DND-41 (cell line): ENCODE measurements at regions not wholly inside any gene's neighbourhood (a gene's known extent, or its start where the extent isn't known, plus 50 kb on each side); places are given as distances from the start of the nearest gene placed in this dataset.

Source experiments
- ATAC-seq: fragments of 200-7000 bp; cut with Tn5 transposase; 3 replicates; pipeline ENCODE4 v1.9.1; 2021; ENCODE audit warnings: low read depth; ENCODE audit not compliant: insufficient read depth
- DNase-seq: peaks from one replicate; pipeline ENCODE4 v3.0.0-alpha.2; 2020
- H2AFZ ChIP-seq: 2 replicates; pipeline ENCODE4 v1.6.0; 2012; ENCODE audit warnings: low read depth, low read length
- H3K27ac ChIP-seq: 2 replicates; pipeline ENCODE4 v1.5.1; 2012; ENCODE audit warnings: low read length, inconsistent platforms
- H3K27me3 ChIP-seq: fragments of 200-600 bp; sonication (generic); 2 replicates; pipeline ENCODE4 v1.6.0; 2012; ENCODE audit warnings: low read length, mild to moderate bottlenecking, inconsistent platforms; ENCODE audit not compliant: insufficient read depth, poor library complexity
- H3K36me3 ChIP-seq: 2 replicates; pipeline ENCODE4 v1.5.1; 2012; ENCODE audit warnings: low read length, inconsistent platforms; ENCODE audit not compliant: insufficient read depth
- H3K4me1 ChIP-seq: 2 replicates; pipeline ENCODE4 v1.5.1; 2012; ENCODE audit warnings: mild to moderate bottlenecking, low read length; ENCODE audit not compliant: insufficient read depth
- H3K4me2 ChIP-seq: 2 replicates; pipeline ENCODE4 v1.6.0; 2012; ENCODE audit warnings: mild to moderate bottlenecking, moderate library complexity, low read length, inconsistent platforms; ENCODE audit not compliant: insufficient read depth
- H3K4me3 ChIP-seq, 2 experiments: fragments of 200-600 bp in 1 of 2; shearing (Covaris generic) in 1 of 2; 2 replicates each; pipeline ENCODE4 v1.5.1; 2012 to 2016; ENCODE audit warnings: inconsistent platforms in 2 of 2, low read length in 2 of 2, mild to moderate bottlenecking in 2 of 2, low read depth in 1 of 2, moderate library complexity in 1 of 2
- H3K79me2 ChIP-seq: 2 replicates; pipeline ENCODE4 v1.6.0; 2012; ENCODE audit warnings: low read length, inconsistent platforms; ENCODE audit not compliant: insufficient read depth
- H3K9ac ChIP-seq: 2 replicates; pipeline ENCODE4 v1.6.0; 2012; ENCODE audit warnings: low read depth, mild to moderate bottlenecking, inconsistent platforms, low read length, moderate library complexity
- H3K9me3 ChIP-seq: 2 replicates; pipeline ENCODE4 v1.5.1; 2012; ENCODE audit warnings: low read length, moderate library complexity, mild to moderate bottlenecking, inconsistent platforms; ENCODE audit not compliant: insufficient read depth, severe bottlenecking
- H4K20me1 ChIP-seq: 2 replicates; pipeline ENCODE4 v1.6.0; 2012; ENCODE audit warnings: low read length; ENCODE audit not compliant: insufficient read depth
- EZH2 ChIP-seq: IDR thresholded peaks from 3 replicates; pipeline ENCODE4 v1.6.1; 2012; ENCODE audit warnings: borderline replicate concordance, low read depth, mild to moderate bottlenecking, moderate library complexity, low read length, inconsistent platforms; ENCODE audit not compliant: severe bottlenecking
- TF ChIP-seq, protein P1 (sequence below): IDR thresholded peaks from 2 replicates; pipeline ENCODE4 v1.5.1; 2012; ENCODE audit warnings: borderline replicate concordance, low read length, moderate library complexity, mild to moderate bottlenecking; ENCODE audit not compliant: poor library complexity, severe bottlenecking; ENCODE audit errors: extremely low read depth

DNA sequence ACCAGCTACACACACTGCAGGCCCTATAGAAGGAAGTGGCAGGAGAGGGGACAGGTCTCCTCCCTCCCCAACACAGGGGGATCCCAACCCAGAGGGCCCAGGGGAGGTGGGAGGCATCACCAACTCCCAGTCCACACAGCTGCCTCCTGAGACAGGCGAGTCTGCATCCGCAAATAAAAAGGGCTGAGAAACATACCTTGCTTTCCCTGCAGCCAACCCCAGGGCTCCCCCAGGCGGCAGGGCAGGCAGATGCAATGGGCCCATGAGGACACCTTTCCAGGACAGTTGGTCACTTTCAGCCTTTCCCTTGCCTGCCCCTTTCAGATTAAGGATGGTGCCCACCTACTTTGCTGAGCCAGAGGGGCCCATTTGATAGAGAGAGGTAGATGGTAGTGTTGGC lies 180.0 kb downstream of the BRD1 start:
- TF ChIP-seq, protein P1, sequence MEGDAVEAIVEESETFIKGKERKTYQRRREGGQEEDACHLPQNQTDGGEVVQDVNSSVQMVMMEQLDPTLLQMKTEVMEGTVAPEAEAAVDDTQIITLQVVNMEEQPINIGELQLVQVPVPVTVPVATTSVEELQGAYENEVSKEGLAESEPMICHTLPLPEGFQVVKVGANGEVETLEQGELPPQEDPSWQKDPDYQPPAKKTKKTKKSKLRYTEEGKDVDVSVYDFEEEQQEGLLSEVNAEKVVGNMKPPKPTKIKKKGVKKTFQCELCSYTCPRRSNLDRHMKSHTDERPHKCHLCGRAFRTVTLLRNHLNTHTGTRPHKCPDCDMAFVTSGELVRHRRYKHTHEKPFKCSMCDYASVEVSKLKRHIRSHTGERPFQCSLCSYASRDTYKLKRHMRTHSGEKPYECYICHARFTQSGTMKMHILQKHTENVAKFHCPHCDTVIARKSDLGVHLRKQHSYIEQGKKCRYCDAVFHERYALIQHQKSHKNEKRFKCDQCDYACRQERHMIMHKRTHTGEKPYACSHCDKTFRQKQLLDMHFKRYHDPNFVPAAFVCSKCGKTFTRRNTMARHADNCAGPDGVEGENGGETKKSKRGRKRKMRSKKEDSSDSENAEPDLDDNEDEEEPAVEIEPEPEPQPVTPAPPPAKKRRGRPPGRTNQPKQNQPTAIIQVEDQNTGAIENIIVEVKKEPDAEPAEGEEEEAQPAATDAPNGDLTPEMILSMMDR, result no peak
- TF ChIP-seq EZH2, result no peak
- H3K27me3 ChIP-seq, result no peaks in the 10 kb centered on the region
- no peak overlapping the region for H3K9ac ChIP-seq
- no peak overlapping the region for H3K4me3 ChIP-seq
- no peaks in the 10 kb centered on the region for H3K4me1 ChIP-seq
- no peak for DNase-seq
- no peak overlapping the region for H3K4me2 ChIP-seq
- H4K20me1 ChIP-seq, result no peaks in the 10 kb centered on the region
- H3K36me3 ChIP-seq, result no peaks in the 10 kb centered on the region
- no peaks in the 10 kb centered on the region for H3K9me3 ChIP-seq
- no peaks in the 10 kb centered on the region for H3K79me2 ChIP-seq
- ATAC-seq, result no peak
- no peak overlapping the region for H2AFZ ChIP-seq
- H3K27ac ChIP-seq, result no peak overlapping the region

DNA sequence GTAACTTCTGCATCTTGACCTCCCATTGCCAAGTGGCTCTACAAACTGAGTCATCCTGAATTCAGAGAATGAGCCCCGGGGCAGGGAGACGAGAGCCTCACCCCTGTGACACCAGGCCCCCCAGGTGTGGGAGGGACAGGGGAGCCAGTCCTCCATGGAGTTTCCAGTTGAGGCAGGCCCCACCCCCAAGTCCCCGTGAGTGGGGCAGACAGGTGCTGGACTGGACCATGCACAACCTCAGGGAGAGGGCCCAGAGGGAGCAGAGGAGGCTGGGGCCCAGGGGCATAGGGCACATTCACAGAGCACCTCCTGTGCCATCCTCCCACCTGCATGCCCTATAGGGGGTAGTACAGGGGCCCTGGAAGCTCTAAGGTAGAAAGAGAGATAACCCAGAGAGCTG lies 180.8 kb downstream of the BRD1 start:
- Histone ChIP-seq H3K79me2 (no peaks in the 10 kb centered on the region), H3K9me3 (no peaks in the 10 kb centered on the region), H3K4me1 (no peaks in the 10 kb centered on the region), H4K20me1 (no peaks in the 10 kb centered on the region), H2AFZ (no peak overlapping the region), H3K4me2 (no peak overlapping the region), H3K27ac (no peak overlapping the region), H3K36me3 (no peaks in the 10 kb centered on the region), H3K27me3 (no peaks in the 10 kb centered on the region), H3K4me3 (no peak overlapping the region), H3K9ac (no peak overlapping the region)
- ATAC-seq (no peak), DNase-seq (no peak)
- TF ChIP-seq, protein P1, result no peak
- TF ChIP-seq EZH2, result no peak

DNA sequence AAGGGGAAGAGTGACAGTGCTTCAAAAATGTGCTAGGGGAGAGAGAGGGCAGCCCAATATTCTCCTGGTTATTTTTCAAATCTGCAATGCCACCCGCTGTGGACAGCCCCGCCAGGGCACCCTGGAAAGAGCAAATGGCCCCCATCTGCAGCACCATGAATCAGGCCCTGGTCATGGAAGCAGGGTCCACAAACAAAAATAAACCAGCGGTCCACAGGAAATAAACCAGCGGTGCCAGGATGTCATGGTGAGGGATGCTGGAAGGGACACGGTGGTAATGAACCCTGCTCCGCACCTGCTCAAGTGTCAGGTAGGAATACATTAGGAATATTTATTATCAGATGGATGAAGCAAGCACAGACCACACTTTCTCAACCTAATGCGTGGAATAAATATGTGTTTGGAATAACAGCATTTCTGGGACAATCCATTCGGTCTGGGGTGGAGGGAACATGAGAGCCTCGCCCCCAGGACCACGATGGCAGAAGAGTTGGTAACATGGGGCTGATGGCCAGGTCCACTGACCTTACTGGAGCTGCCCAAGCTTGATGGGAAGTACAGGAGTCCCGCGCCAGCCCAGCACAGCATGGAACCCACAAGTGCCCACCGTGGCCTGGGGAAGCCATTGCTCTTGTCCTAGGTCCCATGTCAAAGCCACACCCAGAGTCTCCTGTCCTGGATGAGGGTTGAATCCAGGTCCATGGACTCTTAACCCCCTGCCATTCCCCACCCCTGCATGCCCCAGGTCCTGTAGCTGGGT lies 181.7 kb downstream of the BRD1 start:
- H3K27ac ChIP-seq, result no peak overlapping the region
- H4K20me1 ChIP-seq, result no peaks in the 10 kb centered on the region
- ATAC-seq, result no peak
- no peaks in the 10 kb centered on the region for H3K27me3 ChIP-seq
- H3K4me2 ChIP-seq, result no peak overlapping the region
- H3K4me3 ChIP-seq, result no peak overlapping the region
- H3K9ac ChIP-seq, result no peak overlapping the region
- no peaks in the 10 kb centered on the region for H3K36me3 ChIP-seq
- TF ChIP-seq, protein P1, result no peak
- TF ChIP-seq EZH2, result no peak
- no peaks in the 10 kb centered on the region for H3K9me3 ChIP-seq
- no peaks in the 10 kb centered on the region for H3K79me2 ChIP-seq
- no peak for DNase-seq
- no peaks in the 10 kb centered on the region for H3K4me1 ChIP-seq
- H2AFZ ChIP-seq, result no peak overlapping the region

DNA sequence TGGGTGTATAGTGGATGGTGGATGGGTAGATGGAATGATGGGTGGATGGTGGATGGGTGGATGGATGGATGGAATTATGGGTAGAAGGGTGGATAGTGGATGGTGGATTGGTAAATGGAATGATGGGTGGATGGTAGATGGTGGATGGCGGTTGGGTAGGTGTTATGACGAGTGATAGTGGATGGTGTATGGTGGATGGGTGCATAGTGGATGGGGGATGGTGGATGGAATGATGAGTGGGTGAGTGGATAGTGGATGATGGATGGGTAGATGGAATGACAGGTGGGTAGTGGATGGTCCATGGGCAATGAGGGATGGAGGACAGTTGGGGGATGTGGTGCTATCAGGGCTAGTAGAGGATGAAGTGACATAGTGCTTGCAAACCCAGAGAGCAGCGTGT lies 182.4 kb downstream of the BRD1 start:
- TF ChIP-seq, protein P1, result no peak
- no peak for TF ChIP-seq EZH2
- Histone ChIP-seq H3K36me3 (no peaks in the 10 kb centered on the region), H3K27me3 (no peaks in the 10 kb centered on the region), H2AFZ (no peak overlapping the region), H3K4me1 (no peaks in the 10 kb centered on the region), H4K20me1 (no peaks in the 10 kb centered on the region), H3K4me2 (no peak overlapping the region), H3K79me2 (no peaks in the 10 kb centered on the region), H3K9me3 (no peaks in the 10 kb centered on the region), H3K4me3 (no peak overlapping the region), H3K9ac (no peak overlapping the region), H3K27ac (no peak overlapping the region)
- DNase-seq (no peak), ATAC-seq (no peak)
